H1 (cell line): ENCODE measurements at regions not wholly inside any gene's neighbourhood (a gene's known extent, or its start where the extent isn't known, plus 50 kb on each side); places are given as distances from the start of the nearest gene placed in this dataset.

Experiments used
- CTCF ChIA-PET: fragments of 300-600 bp; sonication (Branson Sonifier 250); formaldehyde crosslinking; loops from one replicate; lab custom pipeline; 2021; ENCODE audit not compliant: partially characterized antibody; lab: Charles Lee
- POLR2A ChIA-PET: fragments of 300-600 bp; sonication (Branson Sonifier 250); formaldehyde crosslinking; loops from one replicate; lab custom pipeline; 2021; ENCODE audit warnings: inconsistent platforms; ENCODE audit not compliant: partially characterized antibody; lab: Charles Lee
- DNase-seq, 2 experiments: peaks; one replicate each; pipeline versions ENCODE4 v3.0.0 to v3.0.0-alpha.2; 2010 to 2022; ENCODE audit warnings: low spot score in 2 of 2, low read depth in 1 of 2, mixed read lengths in 1 of 2
- FAIRE-seq: peaks from 2 replicates; lab custom pipeline; 2011; peaks lifted over from hg19 to GRCh38; lab: Jason Lieb, UNC
- H2AFZ ChIP-seq: 2 replicates; pipeline ENCODE4 v1.8.1; 2012; ENCODE audit warnings: low read length, inconsistent platforms
- H2AK5ac ChIP-seq: 2 replicates; pipeline ENCODE4 v1.6.1; 2013; ENCODE audit warnings: low read depth, low read length
- H2BK120ac ChIP-seq: replicated peaks from 2 replicates; pipeline ENCODE3; 2013; ENCODE audit warnings: low read depth, low read length, inconsistent platforms
- H2BK12ac ChIP-seq: 2 replicates; pipeline ENCODE4 v1.6.1; 2013; ENCODE audit warnings: low read depth, low read length
- H2BK15ac ChIP-seq: 2 replicates; pipeline ENCODE4 v1.6.1; 2013; ENCODE audit warnings: low read length
- H2BK20ac ChIP-seq: 2 replicates; pipeline ENCODE4 v1.6.1; 2013; ENCODE audit warnings: low read length
- H2BK5ac ChIP-seq: 2 replicates; pipeline ENCODE4 v1.6.1; 2013; ENCODE audit warnings: low read depth, low read length
- H3K14ac ChIP-seq: 2 replicates; pipeline ENCODE4 v1.6.1; 2013; ENCODE audit warnings: inconsistent platforms; ENCODE audit not compliant: insufficient read length
- H3K18ac ChIP-seq: 2 replicates; pipeline ENCODE4 v1.6.1; 2013; ENCODE audit warnings: low read length; ENCODE audit errors: extremely low read depth
- H3K23ac ChIP-seq: 2 replicates; pipeline ENCODE4 v1.6.1; 2013; ENCODE audit warnings: inconsistent platforms; ENCODE audit not compliant: insufficient read length
- H3K23me2 ChIP-seq: 2 replicates; pipeline ENCODE4 v1.6.1; 2013; ENCODE audit warnings: low read depth, low read length
- H3K27ac ChIP-seq: 2 replicates; pipeline ENCODE4 v1.6.1; 2011; ENCODE audit warnings: low read depth, low read length, inconsistent platforms
- H3K27me3 ChIP-seq, 4 experiments: replicated peaks in 1 of 4; 1 replicate in 1 of 4; 2 replicates in 3 of 4; pipeline versions ENCODE4 v1.6.1 to v1.8.1; 2011 to 2013; ENCODE audit warnings: low read length in 3 of 4, mild to moderate bottlenecking in 3 of 4, inconsistent platforms in 2 of 4, mixed read lengths in 2 of 4, moderate library complexity in 1 of 4; ENCODE audit not compliant: control insufficient read depth in 3 of 4, insufficient read depth in 3 of 4; ENCODE audit errors: extremely low read depth in 1 of 4
- H3K36me3 ChIP-seq, 4 experiments: 2 replicates each; pipeline versions ENCODE4 v1.6.1 to v1.8.1; 2011 to 2013; ENCODE audit warnings: mild to moderate bottlenecking in 4 of 4, low read length in 3 of 4, moderate library complexity in 2 of 4, control low read depth in 1 of 4, inconsistent platforms in 1 of 4; ENCODE audit not compliant: insufficient read depth in 4 of 4, control insufficient read depth in 2 of 4
- H3K4ac ChIP-seq: replicated peaks from 2 replicates; pipeline ENCODE3; 2013; ENCODE audit warnings: low read length, low read depth, mixed read lengths, inconsistent platforms; ENCODE audit not compliant: insufficient read length
- H3K4me1 ChIP-seq, 4 experiments: replicated peaks in 1 of 4; 1 replicate in 1 of 4; 2 replicates in 3 of 4; pipeline versions ENCODE4 v1.6.1 to v1.8.1; 2011 to 2013; ENCODE audit warnings: low read length in 3 of 4, inconsistent platforms in 2 of 4, mixed read lengths in 1 of 4; ENCODE audit not compliant: insufficient read depth in 4 of 4, control insufficient read depth in 3 of 4
- H3K4me2 ChIP-seq, 2 experiments: 2 replicates each; pipeline versions ENCODE4 v1.6.1 to v1.8.1; 2011 to 2013; ENCODE audit warnings: low read depth in 2 of 2, low read length in 2 of 2, control low read depth in 1 of 2, inconsistent platforms in 1 of 2, mild to moderate bottlenecking in 1 of 2; ENCODE audit not compliant: insufficient read depth in 1 of 2
- H3K4me3 ChIP-seq, 4 experiments: fragments of 200-600, 300-600 bp in 1 of 4; sonication (generic), shearing (Covaris generic), sonication (Bioruptor Twin) in 1 of 4; 2 replicates each; pipeline versions ENCODE4 v1.5.1 to v1.8.1; 2011 to 2016; ENCODE audit warnings: low read length in 4 of 4, low read depth in 3 of 4, control low read depth in 2 of 4, inconsistent platforms in 2 of 4, mild to moderate bottlenecking in 2 of 4, mixed read lengths in 1 of 4, moderate library complexity in 1 of 4; ENCODE audit not compliant: insufficient read depth in 2 of 4; ENCODE audit errors: extremely low read depth in 1 of 4
- H3K56ac ChIP-seq: replicated peaks from 2 replicates; pipeline ENCODE3; 2013; ENCODE audit warnings: low read depth, mild to moderate bottlenecking, mixed read lengths, low read length, inconsistent platforms; ENCODE audit not compliant: insufficient read length
- H3K79me1 ChIP-seq: 2 replicates; pipeline ENCODE4 v1.6.1; 2013; ENCODE audit warnings: low read depth, low read length, control low read depth
- H3K79me2 ChIP-seq, 2 experiments: 2 replicates each; pipeline versions ENCODE4 v1.6.1 to v1.8.1; 2012 to 2013; ENCODE audit warnings: low read length in 2 of 2, mild to moderate bottlenecking in 2 of 2, inconsistent platforms in 1 of 2; ENCODE audit not compliant: insufficient read depth in 2 of 2, control insufficient read depth in 1 of 2
- H3K9ac ChIP-seq, 4 experiments: replicated peaks in 1 of 4; 1 replicate in 1 of 4; 2 replicates in 3 of 4; pipeline versions ENCODE4 v1.6.1 to v1.8.1; 2011 to 2013; ENCODE audit warnings: low read depth in 3 of 4, low read length in 3 of 4, control low read depth in 2 of 4, mild to moderate bottlenecking in 2 of 4, moderate library complexity in 2 of 4, inconsistent platforms in 1 of 4; ENCODE audit errors: extremely low read depth in 1 of 4
- H3K9me3 ChIP-seq, 2 experiments: 2 replicates each; pipeline versions ENCODE4 v1.6.1 to v1.8.1; 2012 to 2013; ENCODE audit warnings: mild to moderate bottlenecking in 2 of 2, moderate library complexity in 2 of 2, control low read depth in 1 of 2, inconsistent platforms in 1 of 2, low read depth in 1 of 2, low read length in 1 of 2, mixed read lengths in 1 of 2; ENCODE audit not compliant: insufficient read depth in 2 of 2
- H4K20me1 ChIP-seq, 2 experiments: replicated peaks in 1 of 2; 2 replicates each; pipeline versions ENCODE3 to v1.8.1; 2011 to 2013; ENCODE audit warnings: inconsistent platforms in 2 of 2, low read length in 2 of 2, mild to moderate bottlenecking in 1 of 2; ENCODE audit not compliant: insufficient read depth in 2 of 2, control insufficient read depth in 1 of 2
- H4K5ac ChIP-seq: 2 replicates; pipeline ENCODE4 v1.6.1; 2013; ENCODE audit warnings: low read length, low read depth, mixed read lengths, inconsistent platforms; ENCODE audit not compliant: insufficient read length
- H4K8ac ChIP-seq: 2 replicates; pipeline ENCODE4 v1.8.0; 2013; ENCODE audit warnings: mild to moderate bottlenecking, moderate library complexity, low read length, inconsistent platforms; ENCODE audit not compliant: insufficient read depth; ENCODE audit errors: extremely low read depth
- H4K91ac ChIP-seq: replicated peaks from 2 replicates; pipeline ENCODE3; 2013; ENCODE audit warnings: low read length, mixed read lengths, inconsistent platforms; ENCODE audit not compliant: insufficient read length
- CTBP2 ChIP-seq: IDR thresholded peaks from 2 replicates; pipeline ENCODE4 v1.7.0; 2011; ENCODE audit warnings: borderline replicate concordance, mild to moderate bottlenecking, moderate library complexity, mixed read lengths, low read length; ENCODE audit not compliant: insufficient read depth, insufficient read length
- EZH2 ChIP-seq: fragments of 200-600 bp; sonication (generic); IDR thresholded peaks from 2 replicates; pipeline ENCODE4 v1.7.1; 2012; ENCODE audit warnings: low read depth, mild to moderate bottlenecking, moderate library complexity, low read length, inconsistent platforms; ENCODE audit not compliant: severe bottlenecking
- KDM1A ChIP-seq: fragments of 200-600, 300-600 bp; sonication (generic); IDR thresholded peaks from 2 replicates; pipeline ENCODE4 v1.7.1; 2016; ENCODE audit warnings: mild to moderate bottlenecking, low read length, borderline replicate concordance
- NANOG ChIP-seq: IDR thresholded peaks from 2 replicates; pipeline ENCODE4 v1.6.1; 2011; ENCODE audit warnings: low read length, low read depth, mild to moderate bottlenecking, inconsistent platforms; ENCODE audit not compliant: insufficient read depth, poor library complexity, severe bottlenecking
- POLR2A ChIP-seq, 2 experiments: IDR thresholded peaks; 1 replicate in 1 of 2; 2 replicates in 1 of 2; pipeline ENCODE4 v1.6.1; 2011; ENCODE audit warnings: low read depth in 2 of 2, low read length in 2 of 2, mild to moderate bottlenecking in 2 of 2; ENCODE audit errors: control extremely low read depth in 1 of 2
- SIRT6 ChIP-seq: IDR thresholded peaks from one replicate; pipeline ENCODE4 v1.7.1; 2012; ENCODE audit warnings: low read length, inconsistent platforms
- SP2 ChIP-seq: IDR thresholded peaks from 2 replicates; pipeline ENCODE4 v1.6.1; 2012; ENCODE audit warnings: mild to moderate bottlenecking, low read length, inconsistent platforms
- SUZ12 ChIP-seq: fragments of 200-600 bp; sonication (generic); IDR thresholded peaks from 2 replicates; pipeline ENCODE4 v1.6.1; 2012; ENCODE audit warnings: mild to moderate bottlenecking, inconsistent platforms, low read length, moderate library complexity, mixed read lengths
- WGBS, 2 experiments: shearing (Covaris generic) in 1 of 2; methylation state at CpG; one replicate each; pipeline versions ENCODE4 v1.1.6 to v1.1.7; 2013 to 2015; ENCODE audit warnings: low lambda C conversion rate in 2 of 2, mixed read lengths in 2 of 2, inconsistent platforms in 1 of 2, low coverage in 1 of 2, missing lambda C conversion rate in 1 of 2; ENCODE audit not compliant: insufficient replicate concordance in 2 of 2, insufficient coverage in 1 of 2, insufficient read length in 1 of 2; ENCODE audit errors: extremely low coverage in 1 of 2, missing lambda C conversion rate in 1 of 2; 5-methylcytosine and 5-hydroxymethylcytosine counted together

- WGBS, 2 experiments = 94% methylated on average over 1 of the region's 1 CpG; no CpG with 5 or more reads in 1 of the 2 experiments
These were observed 51.6 kb upstream of the MACF1 start for GRCh38 chr1:39152923-39153322.

More at GRCh38 chr1:39152923-39153322, 51.6 kb upstream of the MACF1 start:
- no peak overlapping the region for H4K5ac ChIP-seq
- no peak overlapping the region for H2BK15ac ChIP-seq
- H4K8ac ChIP-seq = no peak overlapping the region
- 0 out of 2 replicates have a peak overlapping the region, but pooled peaks have one; percentile 14 for H2AK5ac ChIP-seq
- no peak overlapping the region for H3K27ac ChIP-seq
- no peak overlapping the region for H2BK20ac ChIP-seq
- no peak overlapping the region for H3K56ac ChIP-seq
- H3K9me3 ChIP-seq = no peaks in the 10 kb centered on the region
- H4K20me1 ChIP-seq = peaks cover 0 to 2% of the 10 kb centered on the region in 2 experiments
- TF ChIP-seq CTBP2 (no peak), NANOG (no peak), SIRT6 (no peak), SUZ12 (no peak), EZH2 (no peak), POLR2A (IDR thresholded peaks at IDR 0.05; ENCODE audit: control extremely low read depth in 1 of 2, low read depth in 2 of 2, low read length in 2 of 2) (no peak), SP2 (no peak), KDM1A (no peak)
- H4K91ac ChIP-seq = no peak overlapping the region
- H3K18ac ChIP-seq = no peak overlapping the region
- peaks cover 10 to 87% of the 10 kb centered on the region in 2 experiments; a peak in 3 of 4 replicates for H3K79me2 ChIP-seq
- H2BK5ac ChIP-seq = no peak overlapping the region
- H3K23me2 ChIP-seq = no peaks in the 10 kb centered on the region
- no peak overlapping the region for H2BK120ac ChIP-seq
- H3K27me3 ChIP-seq = no peaks in the 10 kb centered on the region
- H3K23ac ChIP-seq = no peak overlapping the region
- H3K4me3 ChIP-seq = no peak overlapping the region
- no peaks in the 10 kb centered on the region for H3K36me3 ChIP-seq
- no peak for DNase-seq
- H3K4me1 ChIP-seq = peaks cover 1 to 29% (median 26%) of the 10 kb centered on the region in 4 experiments
- ChIA-PET POLR2A (interaction anchor here (0.9 to 2.5 kb wide), 4 partner anchors 11 to 45 kb away, joined by 3 to 13 read pairs (median 6); no protein-coding TSS in a partner anchor), CTCF (interaction anchor here (0.6 to 6.6 kb wide), 6 partner anchors 12 to 54 kb away, joined by 3 to 41 read pairs (median 6); no protein-coding TSS in a partner anchor)
- no peak overlapping the region; a peak in 1 of 4 replicates for H3K4me2 ChIP-seq
- no peak for FAIRE-seq
- no peak overlapping the region for H3K14ac ChIP-seq
- no peak overlapping the region for H3K4ac ChIP-seq
- H3K9ac ChIP-seq = no peak overlapping the region
- H2BK12ac ChIP-seq = no peak overlapping the region
- no peak overlapping the region for H2AFZ ChIP-seq
- no peaks in the 10 kb centered on the region; the same call in 1 of the 2 replicates for H3K79me1 ChIP-seq
